Astrocyte of the spinal cord (primary cell): ENCODE measurements at regions not wholly inside any gene's neighbourhood (a gene's known extent, or its start where the extent isn't known, plus 50 kb on each side); places are given as distances from the start of the nearest gene placed in this dataset.
A peak's percentile ranks its signal among the peaks of the same experiment; 100 is the strongest.

ENCODE experiments used
- DNase-seq: peaks from one replicate; pipeline ENCODE4 v3.0.0; 2011; ENCODE audit warnings: low read depth, low spot score
- H3K4me3 ChIP-seq: 2 replicates; pipeline ENCODE4 v1.5.1; 2011; ENCODE audit warnings: low read depth, mild to moderate bottlenecking, low read length, moderate library complexity
- in situ Hi-C: cut with HindIII; loops from 2 replicates; pipeline ENCODE4 v1.10.0; 2017; ENCODE audit warnings: low sequenced_read_pairs
- TF ChIP-seq, protein P1 (sequence below): IDR thresholded peaks from 2 replicates; pipeline ENCODE4 v1.5.1; 2012; ENCODE audit warnings: low read depth, mild to moderate bottlenecking, low read length, inconsistent platforms

DNA sequence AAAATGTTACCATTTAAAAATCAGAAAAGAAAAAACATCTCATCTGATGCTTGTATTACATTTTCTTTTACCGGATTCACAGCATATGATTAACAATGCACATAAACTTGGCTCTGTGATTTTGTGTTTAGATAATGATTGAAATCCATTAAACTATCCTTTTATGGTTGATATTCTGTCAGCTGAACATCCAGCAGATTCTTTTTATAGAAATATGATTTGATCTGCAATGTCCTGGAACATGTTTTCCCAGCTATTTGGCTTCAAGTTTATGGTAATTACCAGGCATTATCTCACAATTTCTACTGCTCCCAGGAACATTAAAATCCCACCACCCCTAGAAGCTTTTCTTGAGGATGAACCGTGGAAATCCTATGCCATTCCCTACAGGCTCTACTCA, 205.7 kb upstream of the TET2 start:
- no peak for DNase-seq
- in situ Hi-C loops, result no loop called here
- H3K4me3 ChIP-seq, result no peak overlapping the region
- TF ChIP-seq, protein P1, sequence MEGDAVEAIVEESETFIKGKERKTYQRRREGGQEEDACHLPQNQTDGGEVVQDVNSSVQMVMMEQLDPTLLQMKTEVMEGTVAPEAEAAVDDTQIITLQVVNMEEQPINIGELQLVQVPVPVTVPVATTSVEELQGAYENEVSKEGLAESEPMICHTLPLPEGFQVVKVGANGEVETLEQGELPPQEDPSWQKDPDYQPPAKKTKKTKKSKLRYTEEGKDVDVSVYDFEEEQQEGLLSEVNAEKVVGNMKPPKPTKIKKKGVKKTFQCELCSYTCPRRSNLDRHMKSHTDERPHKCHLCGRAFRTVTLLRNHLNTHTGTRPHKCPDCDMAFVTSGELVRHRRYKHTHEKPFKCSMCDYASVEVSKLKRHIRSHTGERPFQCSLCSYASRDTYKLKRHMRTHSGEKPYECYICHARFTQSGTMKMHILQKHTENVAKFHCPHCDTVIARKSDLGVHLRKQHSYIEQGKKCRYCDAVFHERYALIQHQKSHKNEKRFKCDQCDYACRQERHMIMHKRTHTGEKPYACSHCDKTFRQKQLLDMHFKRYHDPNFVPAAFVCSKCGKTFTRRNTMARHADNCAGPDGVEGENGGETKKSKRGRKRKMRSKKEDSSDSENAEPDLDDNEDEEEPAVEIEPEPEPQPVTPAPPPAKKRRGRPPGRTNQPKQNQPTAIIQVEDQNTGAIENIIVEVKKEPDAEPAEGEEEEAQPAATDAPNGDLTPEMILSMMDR, result no peak

DNA sequence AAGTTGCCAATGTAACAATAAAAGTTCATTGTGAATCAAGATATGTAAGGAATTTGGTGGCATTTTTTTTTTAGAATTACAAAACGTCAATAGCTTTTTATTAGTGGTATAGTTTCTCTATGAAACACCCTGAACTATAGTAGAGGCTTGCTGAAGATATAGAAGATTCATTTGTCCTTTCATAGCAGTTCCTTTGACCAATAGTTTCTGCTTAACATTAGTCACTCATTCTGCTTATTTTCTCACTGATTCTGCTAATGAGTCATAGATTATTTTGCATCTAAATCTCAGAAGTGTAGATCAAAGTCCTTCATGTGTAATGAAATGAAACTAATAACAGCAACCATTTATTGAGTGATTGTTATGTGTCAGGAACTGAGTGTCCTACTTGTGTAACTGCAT, 205.0 kb upstream of the TET2 start:
- DNase-seq, result no peak
- in situ Hi-C loops, result no loop called here
- no peak overlapping the region for H3K4me3 ChIP-seq
- TF ChIP-seq, protein P1, result no peak

DNA sequence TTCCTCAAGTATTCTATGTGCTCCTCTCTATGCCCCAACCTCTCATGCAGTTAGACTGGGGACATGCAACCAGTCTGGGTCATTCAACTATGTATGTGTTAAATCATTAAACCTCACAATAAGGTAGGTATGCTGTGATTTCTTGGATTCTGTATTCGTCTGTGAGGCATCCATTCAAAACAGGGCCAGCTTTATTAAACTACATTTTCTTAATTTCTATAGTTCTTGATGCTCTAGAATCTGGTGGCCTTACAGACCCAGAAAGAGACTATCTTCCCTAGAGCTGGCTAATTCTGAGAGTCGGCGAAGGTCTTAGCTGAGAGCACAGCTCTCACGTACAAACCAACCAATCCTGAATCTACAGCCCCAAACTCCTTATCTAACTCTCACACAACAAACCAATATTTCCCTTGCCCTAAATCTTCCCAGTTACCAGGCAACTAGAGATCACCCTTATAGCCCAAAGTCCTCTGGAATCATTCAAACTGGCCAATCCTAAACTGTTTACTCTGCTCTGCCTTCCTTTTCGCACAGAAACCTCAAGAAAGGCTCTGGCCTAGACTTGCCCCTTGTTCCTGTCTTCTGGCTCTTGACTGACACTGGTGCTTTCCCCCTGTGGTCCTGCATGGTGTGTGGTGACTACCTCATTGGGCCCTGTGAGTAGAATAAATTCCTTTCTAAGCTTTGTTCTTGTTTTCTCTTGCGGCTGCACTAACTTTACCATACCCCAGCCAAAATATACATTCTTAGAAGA, 203.5 kb upstream of the TET2 start:
- H3K4me3 ChIP-seq, result no peak overlapping the region
- peak; percentile 7 for DNase-seq
- in situ Hi-C loops, result no loop called here
- TF ChIP-seq, protein P1, result no peak

DNA sequence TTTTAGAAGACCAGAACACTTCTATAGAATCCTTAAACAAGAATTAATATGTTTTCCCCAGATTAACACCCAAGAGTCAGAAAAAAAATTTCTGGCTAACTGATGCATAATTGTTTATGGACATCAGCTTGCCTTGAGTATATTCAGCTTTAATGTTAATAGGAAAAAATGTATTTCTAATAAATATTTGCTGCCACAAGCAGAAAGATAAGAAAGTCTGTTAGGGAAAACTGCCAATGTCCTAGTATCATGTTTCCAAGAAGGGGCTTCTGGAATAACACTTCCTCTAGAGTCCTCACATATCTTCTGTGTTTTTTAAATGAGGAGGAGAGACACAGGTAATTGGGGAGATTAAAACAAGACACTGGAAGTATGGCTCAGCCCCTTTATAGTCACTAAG, 202.1 kb upstream of the TET2 start:
- no peak overlapping the region for H3K4me3 ChIP-seq
- in situ Hi-C loops, result no loop called here
- DNase-seq, result no peak
- TF ChIP-seq, protein P1, result no peak

DNA sequence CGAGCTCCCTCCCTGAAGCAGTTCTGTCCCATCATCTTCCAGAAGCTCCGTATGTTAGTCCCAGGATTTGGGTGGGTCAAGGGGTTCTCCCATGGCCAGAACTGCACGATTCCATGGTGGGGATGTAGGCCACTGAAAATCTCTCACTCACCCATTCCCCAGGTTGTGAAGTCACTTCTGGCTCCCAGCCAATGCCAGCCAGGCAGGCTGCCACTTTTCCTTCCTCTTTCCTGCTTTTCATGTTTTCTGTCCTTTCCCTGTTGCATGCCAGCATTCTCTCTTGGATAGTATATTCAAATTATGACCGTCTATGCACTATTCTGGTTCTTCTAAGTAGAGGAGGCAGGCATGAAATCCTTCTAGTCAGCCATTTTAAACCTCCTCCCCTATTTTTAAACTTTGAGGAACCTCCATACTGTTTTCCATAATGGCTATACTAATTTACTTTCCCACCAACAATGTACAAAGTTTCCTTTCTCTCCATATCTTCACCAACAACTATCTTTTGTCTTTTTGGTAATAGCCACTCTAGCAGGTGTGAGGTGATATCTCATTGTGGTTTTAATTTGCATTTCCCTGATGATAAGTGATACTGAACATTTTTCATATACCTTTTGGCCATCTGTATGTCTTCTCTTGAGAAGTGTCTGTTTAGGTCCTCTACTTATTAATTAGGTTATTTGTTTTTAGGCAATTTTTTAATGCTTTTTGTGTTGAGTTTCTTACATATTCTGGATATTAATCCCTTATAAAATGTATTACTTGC, 182.1 kb upstream of the TET2 start:
- DNase-seq, result no peak
- in situ Hi-C loops, result no loop called here
- TF ChIP-seq, protein P1, result no peak
- no peak overlapping the region for H3K4me3 ChIP-seq

DNA sequence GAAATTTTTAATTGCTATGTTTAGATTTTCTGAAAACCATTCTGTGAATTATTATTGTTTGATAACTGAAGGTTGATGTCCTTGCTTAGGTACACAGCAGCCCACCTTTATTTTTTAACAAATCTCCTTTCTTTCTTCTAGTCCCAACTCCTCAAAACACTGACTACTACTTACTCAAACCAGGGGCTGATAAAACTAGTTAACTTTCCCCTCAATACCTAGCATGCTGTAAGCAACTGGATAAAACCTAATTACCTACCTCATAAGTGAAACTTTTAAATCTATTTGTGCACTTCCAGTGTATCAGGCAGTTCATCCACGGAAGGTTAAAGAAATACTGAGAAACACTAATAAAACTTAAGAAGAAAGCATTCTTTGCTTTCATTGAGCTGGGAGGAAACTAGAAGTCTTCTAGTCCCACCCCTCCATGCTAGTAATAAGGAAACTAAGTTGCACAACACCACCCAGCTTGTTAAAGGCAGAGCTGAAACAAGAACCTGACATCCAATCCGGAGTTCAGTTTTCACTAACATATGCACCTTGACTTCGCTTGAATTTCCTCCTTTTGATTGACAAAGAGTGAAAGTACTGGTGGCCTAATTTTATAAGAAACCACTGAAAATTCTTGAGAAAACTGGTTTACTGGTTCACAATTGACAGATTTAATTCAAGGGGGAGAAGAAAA, 180.2 kb upstream of the TET2 start:
- no peak overlapping the region for H3K4me3 ChIP-seq
- in situ Hi-C loops, result no loop called here
- TF ChIP-seq, protein P1, result no peak
- no peak for DNase-seq
